ENCODE measurements at regions not wholly inside any gene's neighbourhood (a gene's known extent, or its start where the extent isn't known, plus 50 kb on each side); places are given as distances from the start of the nearest gene placed in this dataset.

DNA sequence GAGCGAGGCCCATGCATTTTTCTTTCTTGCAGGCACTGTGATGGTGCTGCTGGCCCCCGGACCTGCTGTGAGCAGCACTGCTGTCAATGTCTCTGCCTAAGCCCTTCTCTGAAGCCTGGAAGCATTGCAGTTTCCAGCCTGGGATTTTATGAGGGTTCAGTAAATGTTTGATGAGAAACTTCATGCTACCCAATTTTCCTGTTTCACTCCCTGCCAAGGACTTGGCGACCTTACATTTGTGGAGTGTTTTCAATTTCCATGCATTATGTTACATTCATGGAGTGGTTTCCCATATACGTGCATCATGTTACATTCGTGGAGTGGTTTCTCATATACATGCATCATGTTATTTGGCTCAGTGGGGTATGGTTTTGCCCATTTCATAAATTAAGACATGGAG, 90.7 kb upstream of the PTCH1 start:
- Histone ChIP-seq H3K9me3 (no peaks in the 10 kb centered on the region), H3K27ac (no peak overlapping the region), H3K4me1 (peaks cover 7% of the 10 kb centered on the region), H3K27me3 (no peaks in the 10 kb centered on the region), H3K36me3 (replicated peaks in 1 of 2; ENCODE audit: insufficient read depth in 1 of 2, low read depth in 2 of 2) (no peaks in the 10 kb centered on the region), H3K4me3 (no peak overlapping the region)
- intact Hi-C loops (cut with DNase I), result no loop called here
- no peak for TF ChIP-seq POLR2A (IDR thresholded peaks at IDR 0.05)
- TF ChIP-seq, protein P1, sequence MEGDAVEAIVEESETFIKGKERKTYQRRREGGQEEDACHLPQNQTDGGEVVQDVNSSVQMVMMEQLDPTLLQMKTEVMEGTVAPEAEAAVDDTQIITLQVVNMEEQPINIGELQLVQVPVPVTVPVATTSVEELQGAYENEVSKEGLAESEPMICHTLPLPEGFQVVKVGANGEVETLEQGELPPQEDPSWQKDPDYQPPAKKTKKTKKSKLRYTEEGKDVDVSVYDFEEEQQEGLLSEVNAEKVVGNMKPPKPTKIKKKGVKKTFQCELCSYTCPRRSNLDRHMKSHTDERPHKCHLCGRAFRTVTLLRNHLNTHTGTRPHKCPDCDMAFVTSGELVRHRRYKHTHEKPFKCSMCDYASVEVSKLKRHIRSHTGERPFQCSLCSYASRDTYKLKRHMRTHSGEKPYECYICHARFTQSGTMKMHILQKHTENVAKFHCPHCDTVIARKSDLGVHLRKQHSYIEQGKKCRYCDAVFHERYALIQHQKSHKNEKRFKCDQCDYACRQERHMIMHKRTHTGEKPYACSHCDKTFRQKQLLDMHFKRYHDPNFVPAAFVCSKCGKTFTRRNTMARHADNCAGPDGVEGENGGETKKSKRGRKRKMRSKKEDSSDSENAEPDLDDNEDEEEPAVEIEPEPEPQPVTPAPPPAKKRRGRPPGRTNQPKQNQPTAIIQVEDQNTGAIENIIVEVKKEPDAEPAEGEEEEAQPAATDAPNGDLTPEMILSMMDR (IDR thresholded peaks at IDR 0.05), result no peak
- 89 to 90% methylated on average over 5 of the region's 5 CpGs for WGBS, 2 donors
- ATAC-seq, result no peak
- DNase-seq, result no peak

GRCh38 chr9:95606489-95607350, 89.9 kb upstream of the PTCH1 start:
- intact Hi-C loops (cut with DNase I), result no loop called here
- no peaks in the 10 kb centered on the region for H3K36me3 ChIP-seq (replicated peaks in 1 of 2; ENCODE audit: insufficient read depth in 1 of 2, low read depth in 2 of 2)
- H3K27me3 ChIP-seq, result no peaks in the 10 kb centered on the region
- no peak overlapping the region for H3K27ac ChIP-seq
- no peak overlapping the region for H3K4me3 ChIP-seq
- DNase-seq (no peak), ATAC-seq (no peak)
- 77 to 83% methylated on average over 19 of the region's 19 CpGs for WGBS, 2 donors
- peaks cover 11% of the 10 kb centered on the region for H3K4me1 ChIP-seq
- TF ChIP-seq, protein P1 (IDR thresholded peaks at IDR 0.05), result no peak
- no peak for TF ChIP-seq POLR2A (IDR thresholded peaks at IDR 0.05)
- H3K9me3 ChIP-seq, result no peaks in the 10 kb centered on the region

DNA sequence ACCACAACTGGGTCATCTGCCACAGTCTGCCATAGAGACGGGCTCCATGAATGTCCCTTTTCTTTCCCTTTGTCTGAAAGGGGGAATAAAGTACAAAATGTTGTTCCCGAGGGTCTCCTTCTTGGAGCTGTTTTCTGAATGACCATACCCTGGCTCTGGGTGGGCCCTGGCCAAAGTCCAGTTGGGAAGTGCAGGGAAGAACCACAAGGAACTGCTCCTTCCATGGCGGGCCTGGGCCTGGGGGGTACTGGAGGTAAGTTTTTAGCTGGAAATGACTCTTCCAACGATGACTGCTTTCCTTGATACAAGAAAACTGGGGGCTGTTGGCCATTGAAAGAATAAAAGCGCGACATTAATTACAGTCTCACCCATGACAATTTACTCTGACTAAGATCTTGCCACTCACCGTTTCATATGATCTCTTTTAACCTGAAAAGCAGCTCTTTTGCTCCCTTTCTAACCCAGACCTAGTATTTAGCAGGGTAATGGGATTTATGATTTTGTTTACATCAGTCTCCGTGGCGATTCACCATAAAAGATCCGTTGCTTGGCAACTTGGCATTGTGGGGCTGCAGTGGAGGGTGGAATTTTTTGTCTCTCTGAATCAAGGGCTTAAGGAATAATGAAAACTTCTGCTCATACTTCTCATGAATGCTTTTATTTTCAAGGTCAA, 89.2 kb upstream of the PTCH1 start:
- no peak for ATAC-seq
- TF ChIP-seq, protein P1 (IDR thresholded peaks at IDR 0.05), result no peak
- no peak for TF ChIP-seq POLR2A (IDR thresholded peaks at IDR 0.05)
- peaks cover 11% of the 10 kb centered on the region for H3K4me1 ChIP-seq
- H3K4me3 ChIP-seq, result no peak overlapping the region
- no peaks in the 10 kb centered on the region for H3K36me3 ChIP-seq (replicated peaks in 1 of 2; ENCODE audit: insufficient read depth in 1 of 2, low read depth in 2 of 2)
- intact Hi-C loops (cut with DNase I), result no loop called here
- H3K9me3 ChIP-seq, result no peaks in the 10 kb centered on the region
- no peak for DNase-seq
- no peak overlapping the region for H3K27ac ChIP-seq
- WGBS, 2 donors, result 83 to 92% methylated on average over 10 of the region's 10 CpGs
- no peaks in the 10 kb centered on the region for H3K27me3 ChIP-seq

GRCh38 chr9:95605101-95605500, 88.3 kb upstream of the PTCH1 start:
- Histone ChIP-seq H3K27me3 (no peaks in the 10 kb centered on the region), H3K4me1 (peaks cover 11% of the 10 kb centered on the region), H3K9me3 (no peaks in the 10 kb centered on the region), H3K36me3 (replicated peaks in 1 of 2; ENCODE audit: insufficient read depth in 1 of 2, low read depth in 2 of 2) (no peaks in the 10 kb centered on the region), H3K4me3 (no peak overlapping the region), H3K27ac (no peak overlapping the region)
- no peak for DNase-seq
- WGBS, 2 donors, result 70 to 77% methylated on average over 6 of the region's 6 CpGs
- ATAC-seq, result no peak
- intact Hi-C loops (cut with DNase I), result no loop called here
- TF ChIP-seq POLR2A (IDR thresholded peaks at IDR 0.05), result no peak
- TF ChIP-seq, protein P1 (IDR thresholded peaks at IDR 0.05), result no peak
